GM21737 (cell line): ENCODE measurements at regions not wholly inside any gene's neighbourhood (a gene's known extent, or its start where the extent isn't known, plus 50 kb on each side); places are given as distances from the start of the nearest gene placed in this dataset.
A peak's percentile ranks its signal among the peaks of the same experiment; 100 is the strongest.
"Not testable (repeated sequence)": the region's sequence is repeated elsewhere in the genome, so short reads cannot be mapped to it uniquely, and the experiment has no call there.

Source experiments
- ATAC-seq: cut with Tn5 transposase; IDR thresholded peaks from one replicate; pipeline ENCODE4 v1.9.1; 2021; ENCODE audit warnings: mild to moderate bottlenecking, moderate library complexity; ENCODE audit not compliant: unreplicated experiment

DNA sequence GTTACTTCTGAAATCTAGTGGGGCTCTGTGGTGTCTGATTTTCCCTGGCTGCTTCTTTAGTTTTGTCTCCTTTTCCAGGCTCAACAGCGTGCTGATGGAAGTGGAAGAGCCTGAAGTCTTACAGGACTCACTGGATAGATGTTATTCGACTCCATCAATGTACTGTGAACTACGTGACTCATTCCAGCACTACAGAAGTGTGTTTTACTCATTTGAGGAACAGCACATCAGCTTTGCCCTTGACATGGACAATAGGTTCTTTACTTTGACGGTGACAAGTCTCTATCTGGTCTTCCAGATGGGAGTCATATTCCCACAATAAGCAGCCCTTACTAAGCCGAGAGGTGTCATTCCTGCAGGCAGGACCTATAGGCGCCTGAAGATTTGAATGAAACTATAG lies 51.1 kb downstream of the NBPF8 start:
- ATAC-seq = not testable (repeated sequence)

DNA sequence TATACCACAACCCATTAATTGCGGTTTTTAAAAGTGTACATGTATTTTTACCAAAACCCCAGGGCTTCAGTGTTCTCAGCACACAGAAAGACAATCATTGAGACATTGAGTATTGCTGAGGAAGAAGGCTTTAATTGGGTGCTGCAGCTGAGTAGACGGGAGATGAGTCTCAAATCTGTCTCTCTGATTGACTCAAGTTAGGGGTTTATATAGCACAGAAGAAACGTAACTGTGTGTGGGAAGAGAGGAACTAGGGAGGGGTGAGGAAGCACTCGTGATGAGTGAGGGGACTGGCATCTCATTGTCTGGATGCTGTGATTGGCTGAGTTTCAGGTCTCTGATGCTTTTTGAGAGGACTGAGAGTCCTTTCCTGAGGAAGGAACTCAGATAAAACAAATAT lies 62.8 kb downstream of the NBPF8 start:
- not testable (repeated sequence) for ATAC-seq

- ATAC-seq = not testable (repeated sequence)
Measured at GRCh38 chr1:120478400-120478799, 63.6 kb downstream of the NBPF8 start.

DNA sequence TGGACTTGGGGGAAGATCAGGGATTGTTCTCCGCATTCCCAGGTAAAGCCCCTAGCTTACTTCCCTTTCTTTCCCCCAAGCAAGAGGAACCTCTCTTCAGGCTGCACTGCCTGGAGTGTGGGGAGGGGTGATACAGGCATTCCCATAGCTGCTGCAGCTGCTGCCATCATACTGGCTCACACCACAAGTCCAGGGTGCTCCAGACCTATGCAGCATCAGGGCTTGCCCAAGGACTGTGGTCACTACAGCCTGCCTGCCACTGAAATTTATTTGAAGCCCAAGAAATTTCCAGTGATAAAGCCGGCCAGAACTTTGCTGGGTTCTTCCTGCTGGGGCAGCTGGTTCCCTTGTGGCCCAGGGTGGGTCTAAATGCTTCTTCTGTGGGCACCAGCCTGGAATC lies 72.7 kb downstream of the NBPF8 start:
- not testable (repeated sequence) for ATAC-seq

DNA sequence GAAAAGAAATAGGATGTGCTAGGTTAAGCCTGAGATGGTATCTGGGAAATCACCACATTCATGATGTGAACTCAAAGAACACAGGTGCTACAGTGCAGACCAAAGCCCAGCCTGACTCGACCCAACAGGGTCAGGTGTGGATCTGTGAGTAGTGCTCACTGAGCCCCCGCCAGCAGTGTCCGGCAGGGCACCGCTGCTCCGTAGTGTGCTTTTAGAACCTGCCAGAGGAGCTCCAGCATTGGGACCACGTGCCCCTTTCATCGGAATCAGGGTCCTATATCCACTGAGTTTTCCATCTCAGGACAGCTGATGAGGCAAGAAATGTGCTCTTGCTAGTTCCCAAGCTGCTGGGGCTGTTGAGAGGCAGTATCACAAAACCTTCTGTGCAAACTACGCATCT lies 74.4 kb downstream of the NBPF8 start:
- ATAC-seq = not testable (repeated sequence)

GRCh38 chr1:120497145-120497544 lies 82.3 kb downstream of the NBPF8 start:
- not testable (repeated sequence) for ATAC-seq

- not testable (repeated sequence) for ATAC-seq
Measured at GRCh38 chr1:120503284-120503683, 88.4 kb downstream of the NBPF8 start.

GRCh38 chr1:120506352-120506751 lies 91.5 kb downstream of the NBPF8 start:
- ATAC-seq = not testable (repeated sequence)

DNA sequence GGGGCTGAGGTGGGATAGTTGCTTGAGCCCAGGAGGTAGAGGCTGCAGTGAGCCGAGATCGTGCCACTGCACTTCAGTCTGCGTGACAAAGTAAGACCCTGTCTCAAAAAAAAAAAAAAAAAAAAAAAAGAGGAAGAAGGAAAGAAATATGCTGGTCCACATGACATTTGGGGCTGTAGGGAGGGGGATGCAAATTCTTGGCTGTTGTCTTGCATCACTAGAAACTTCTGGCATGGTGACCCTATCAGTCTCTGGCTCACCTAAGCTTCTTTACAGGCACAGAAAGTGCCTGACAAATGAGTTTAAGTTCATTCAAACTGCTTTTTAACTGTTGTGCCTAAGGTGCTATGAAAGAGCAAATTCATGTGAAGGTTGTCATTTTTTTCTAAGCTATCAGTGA lies 93.5 kb downstream of the NBPF8 start:
- ATAC-seq = not testable (repeated sequence)

GRCh38 chr1:120509258-120509657 lies 94.4 kb downstream of the NBPF8 start:
- ATAC-seq = not testable (repeated sequence)

DNA sequence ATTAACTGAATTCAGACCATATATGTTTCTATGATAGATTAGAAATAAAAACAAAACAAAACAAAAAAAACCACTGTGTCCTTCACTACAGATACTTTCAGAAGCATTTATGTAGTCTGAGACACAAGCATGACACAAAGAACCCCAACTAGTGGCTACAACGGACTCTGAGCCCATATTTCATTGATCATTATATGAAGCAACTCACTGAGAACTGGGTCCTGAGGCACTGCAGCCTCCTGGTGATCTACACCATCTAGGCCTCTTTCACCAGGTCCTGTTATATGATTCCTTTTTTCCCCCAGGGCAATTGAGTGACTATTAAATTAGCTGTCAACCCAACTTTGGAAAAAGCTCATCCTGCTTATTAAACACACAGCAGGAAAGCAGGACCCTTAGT lies 98.3 kb downstream of the NBPF8 start:
- ATAC-seq = not testable (repeated sequence)

DNA sequence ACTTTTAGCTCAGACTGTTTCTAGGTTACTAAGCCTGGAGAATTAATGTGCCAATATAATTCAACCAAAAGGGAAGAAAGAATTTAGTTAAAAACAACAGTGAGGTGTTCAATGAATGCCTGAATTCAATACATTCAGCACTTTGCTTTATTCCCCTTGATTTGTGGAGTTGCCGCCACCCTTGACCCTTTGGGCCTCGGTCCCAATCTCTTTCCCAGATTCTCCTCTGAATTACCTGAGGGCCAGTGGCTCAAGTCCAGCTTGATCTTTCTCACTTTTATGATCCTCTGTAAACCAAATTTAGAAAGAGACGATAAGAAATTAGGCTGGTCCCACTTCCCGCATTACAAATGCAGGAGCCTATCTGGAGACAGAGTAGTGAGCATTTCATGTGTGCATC lies 98.7 kb downstream of the NBPF8 start:
- ATAC-seq = not testable (repeated sequence)

GRCh38 chr1:120519196-120519595 lies 104.4 kb downstream of the NBPF8 start:
- ATAC-seq = not testable (repeated sequence)

DNA sequence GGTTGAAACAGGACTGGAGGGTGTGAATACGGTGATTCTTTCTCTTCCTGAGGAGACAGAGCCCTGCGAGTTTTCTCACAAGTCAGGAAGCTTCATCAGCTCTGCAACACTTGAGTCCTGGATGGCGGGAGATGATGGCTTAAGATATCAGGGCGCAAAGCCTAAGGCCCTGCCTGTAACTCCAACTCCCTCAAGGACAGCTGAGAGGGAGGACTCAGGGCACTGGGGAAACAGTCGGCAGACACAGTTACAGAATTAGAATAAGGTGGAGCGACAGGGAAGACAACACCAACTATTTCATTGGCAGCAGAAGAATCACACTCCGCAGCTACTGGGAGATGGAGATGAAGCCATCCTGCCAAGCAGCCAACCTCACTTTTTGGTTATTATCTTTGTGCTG lies 109.6 kb downstream of the NBPF8 start:
- not testable (repeated sequence) for ATAC-seq

- ATAC-seq = not testable (repeated sequence)
Measured at GRCh38 chr1:120525386-120525785, 110.6 kb downstream of the NBPF8 start.

DNA sequence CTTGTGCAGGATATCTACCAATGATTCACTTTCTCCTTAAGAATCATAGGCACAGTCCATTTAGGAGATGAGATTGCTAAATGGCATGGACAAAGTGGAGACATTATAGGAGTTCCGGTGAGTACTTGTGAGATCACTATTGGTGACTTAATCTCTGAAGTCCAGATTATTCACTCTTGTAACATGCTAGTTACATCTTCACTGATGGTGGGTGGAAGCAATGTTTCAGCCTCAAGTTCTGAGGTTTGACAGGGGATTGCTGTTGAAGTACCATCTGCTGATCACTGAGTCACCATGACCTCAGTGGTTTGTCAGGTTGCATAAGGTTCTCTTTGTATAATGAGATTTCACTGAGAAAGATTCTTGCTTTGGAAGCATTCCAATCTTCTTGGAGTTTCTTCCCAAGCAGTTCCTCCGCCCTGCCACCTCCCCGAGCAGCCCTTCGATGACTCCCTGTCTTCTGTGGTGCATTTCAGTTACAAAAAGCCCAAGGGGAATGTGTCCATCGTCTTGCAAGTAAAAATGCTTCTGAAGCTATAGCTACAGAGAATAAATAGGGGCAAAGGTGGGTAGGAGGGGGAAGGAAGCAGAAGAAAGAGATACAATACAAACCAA lies 114.7 kb downstream of the NBPF8 start:
- not testable (repeated sequence) for ATAC-seq

DNA sequence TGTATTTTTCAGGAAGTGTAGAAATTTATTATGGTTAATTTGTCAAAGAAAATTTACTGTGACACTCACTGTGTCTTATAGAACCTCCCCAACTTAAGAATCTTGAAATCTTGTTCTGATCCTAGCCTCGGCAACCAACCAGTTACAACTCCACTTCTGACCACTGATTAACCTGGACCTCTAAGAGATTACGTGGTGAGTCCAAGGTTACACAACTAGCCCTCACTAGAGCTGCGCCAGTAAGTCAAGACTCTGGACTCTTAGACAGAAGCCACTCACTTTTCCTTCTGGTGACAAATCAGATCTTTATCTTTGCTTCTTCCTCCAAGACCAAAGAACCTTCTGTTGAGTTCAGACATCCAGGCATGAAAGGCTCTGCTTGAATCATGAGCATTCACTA lies 116.6 kb downstream of the NBPF8 start:
- not testable (repeated sequence) for ATAC-seq

DNA sequence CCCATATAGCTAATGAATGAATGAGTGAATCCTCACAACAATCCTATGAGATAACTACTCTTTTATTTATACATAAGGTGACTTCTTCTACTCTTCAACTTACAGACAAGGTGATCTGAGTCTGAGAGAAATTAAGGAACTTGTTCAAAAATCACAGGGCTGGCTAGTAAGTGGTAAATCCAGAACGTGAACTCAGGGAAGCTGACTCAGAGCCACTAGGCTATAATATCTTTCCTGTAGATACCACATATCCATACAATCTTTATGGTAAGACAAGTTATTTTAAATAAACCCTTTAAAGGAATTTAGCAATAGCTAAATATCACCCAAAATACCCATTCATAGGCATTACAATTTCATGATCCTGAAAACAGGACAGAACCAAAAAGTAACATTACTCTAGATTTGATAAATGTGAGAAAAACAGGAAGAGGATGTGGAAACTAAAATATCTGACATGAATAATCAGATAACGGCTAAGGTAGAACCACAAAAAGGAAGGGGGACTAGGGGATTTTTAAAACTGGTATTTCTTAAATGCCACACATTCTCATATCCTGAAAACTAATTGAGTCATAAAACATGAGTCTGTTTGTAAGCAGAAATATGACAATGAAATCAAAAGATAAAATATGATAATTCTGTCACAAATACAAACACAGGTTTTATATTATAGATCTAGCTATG lies 119.7 kb downstream of the NBPF8 start:
- peak; percentile 68 for ATAC-seq

- ATAC-seq = peak; percentile 61
Measured at GRCh38 chr1:120535052-120535451, 120.2 kb downstream of the NBPF8 start.

- not testable (repeated sequence) for ATAC-seq
Measured at GRCh38 chr1:120541394-120541793, 126.6 kb downstream of the NBPF8 start.

GRCh38 chr1:120542365-120542764 lies 127.5 kb downstream of the NBPF8 start:
- not testable (repeated sequence) for ATAC-seq

DNA sequence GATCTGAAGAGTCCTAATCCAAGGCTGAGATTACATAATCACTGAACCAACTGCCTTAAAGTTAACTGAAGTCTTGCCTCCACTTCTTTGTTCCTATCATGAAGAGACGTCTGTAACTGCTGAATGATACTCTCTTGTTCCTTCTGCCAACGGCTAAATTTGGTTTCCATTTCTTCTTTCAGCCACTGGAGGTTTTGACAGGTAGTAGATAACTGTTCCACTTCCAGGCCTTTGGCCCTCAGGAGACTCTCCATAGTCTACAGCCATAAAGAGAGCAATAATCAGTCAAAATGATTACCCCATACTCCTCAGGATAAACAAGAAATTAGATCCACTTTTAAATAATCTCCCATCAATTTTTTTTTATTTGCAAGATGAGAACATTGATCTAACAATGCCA lies 128.1 kb downstream of the NBPF8 start:
- not testable (repeated sequence) for ATAC-seq
